CD4-positive, alpha-beta T cell (primary cell): ENCODE measurements at regions not wholly inside any gene's neighbourhood (a gene's known extent, or its start where the extent isn't known, plus 50 kb on each side); places are given as distances from the start of the nearest gene placed in this dataset.

Experiments
- ATAC-seq: fragments of 200-7000 bp; cut with Tn5 transposase; one replicate; pipeline ENCODE4 v1.10.0; 2022; ENCODE audit warnings: mild to moderate bottlenecking; ENCODE audit not compliant: poor library complexity
- CTCF ChIA-PET: fragments of 350-600 bp; sonication (Branson Sonifier 250); formaldehyde crosslinking; loops from one replicate; lab custom pipeline; 2021; ENCODE audit warnings: antibody characterized with exemption, inconsistent platforms; lab: Charles Lee
- POLR2A ChIA-PET: fragments of 350-600 bp; sonication (Branson Sonifier 250); formaldehyde crosslinking; loops from one replicate; lab custom pipeline; 2021; ENCODE audit warnings: antibody characterized with exemption, inconsistent platforms; lab: Charles Lee
- DNase-seq, 14 experiments: peaks; one replicate each; pipeline ENCODE4 v3.0.0-alpha.2; 2013 to 2020; ENCODE audit warnings: mixed read lengths in 2 of 14
- H3K27ac ChIP-seq, 2 donors: one replicate each; pipeline versions ENCODE4 v1.5.1 to v1.7.0; 2013; ENCODE audit warnings: low read length in 2 of 2, low read depth in 1 of 2, mild to moderate bottlenecking in 1 of 2
- H3K27me3 ChIP-seq, 2 experiments: 1 replicate in 1 of 2; 2 replicates in 1 of 2; pipeline versions ENCODE4 v1.6.1 to v1.7.0; 2013; ENCODE audit warnings: low read length in 2 of 2, control low read depth in 1 of 2, mild to moderate bottlenecking in 1 of 2, moderate library complexity in 1 of 2; ENCODE audit not compliant: insufficient read depth in 2 of 2, control insufficient read depth in 1 of 2
- H3K36me3 ChIP-seq: one replicate; pipeline ENCODE4 v1.6.1; 2013; ENCODE audit warnings: low read length, control low read depth; ENCODE audit not compliant: insufficient read depth
- H3K4me1 ChIP-seq: one replicate; pipeline ENCODE4 v1.6.1; 2013; ENCODE audit warnings: low read length, control low read depth; ENCODE audit not compliant: insufficient read depth
- H3K4me3 ChIP-seq: one replicate; pipeline ENCODE4 v1.5.1; 2013; ENCODE audit warnings: mild to moderate bottlenecking, low read length, moderate library complexity
- H3K9me3 ChIP-seq, 2 experiments: 1 replicate in 1 of 2; 2 replicates in 1 of 2; pipeline versions ENCODE4 v1.6.1 to v1.7.0; 2013; ENCODE audit warnings: low read length in 2 of 2, mild to moderate bottlenecking in 2 of 2, control low read depth in 1 of 2, moderate library complexity in 1 of 2; ENCODE audit not compliant: control insufficient read depth in 1 of 2, insufficient read depth in 1 of 2
- H3K27ac Mint-ChIP-seq: one replicate; pipeline ENCODE4 v1.8.0; 2020; ENCODE audit warnings: mixed read lengths
- H3K27me3 Mint-ChIP-seq: one replicate; pipeline ENCODE4 v1.8.0; 2021; ENCODE audit warnings: mixed read lengths
- H3K36me3 Mint-ChIP-seq: one replicate; pipeline ENCODE4 v1.8.0; 2021; ENCODE audit warnings: low read depth, mixed read lengths
- H3K4me1 Mint-ChIP-seq: one replicate; pipeline ENCODE4 v1.8.0; 2021; ENCODE audit warnings: low read depth, mixed read lengths
- H3K4me3 Mint-ChIP-seq: one replicate; pipeline ENCODE4 v1.8.0; 2020; ENCODE audit warnings: mild to moderate bottlenecking, mixed read lengths
- H3K9me3 Mint-ChIP-seq: one replicate; pipeline ENCODE4 v1.8.0; 2020; ENCODE audit warnings: mixed read lengths
- CTCF ChIP-seq: fragments of 200-600 bp; IDR thresholded peaks from one replicate; pipeline ENCODE4 v1.8.0; 2022; ENCODE audit warnings: antibody characterized with exemption, mild to moderate bottlenecking
- intact Hi-C, 2 experiments: fragments of 100-400 bp; cut with DNase I in 1 of 2; cut with micrococcal nuclease in 1 of 2; formaldehyde crosslinking; loops; one replicate each; pipeline versions ENCODE4 v1.15.1 to v1.9.0; 2023 to 2025; cut with DNase I, micrococcal nuclease

- Mint-ChIP-seq H3K4me1 (peaks cover 28% of the 10 kb centered on the region), H3K36me3 (no peaks in the 10 kb centered on the region), H3K4me3 (peak overlapping the region; percentile 77), H3K27me3 (no peaks in the 10 kb centered on the region), H3K9me3 (no peaks in the 10 kb centered on the region), H3K27ac (peak overlapping the region; percentile 83)
- Histone ChIP-seq H3K4me3 (peak overlapping the region; percentile 32), H3K36me3 (no peaks in the 10 kb centered on the region), H3K27me3 (no peaks in the 10 kb centered on the region), H3K27ac (peak overlapping the region; percentile 31 to 76), H3K4me1 (peaks cover 21% of the 10 kb centered on the region), H3K9me3 (no peaks in the 10 kb centered on the region)
- peak; percentile 4 for ATAC-seq
- intact Hi-C loops, result loop anchor here in 1 of 2 experiments (5.0 kb wide), 1 partner anchor 151 kb away; the partner anchor contains the start of gene SLC38A2
- ChIA-PET POLR2A (interaction anchor here (0.6 to 1.8 kb wide), 20 partner anchors 8 to 793 kb away, joined by 3 to 15 read pairs (median 4); partner anchors contain the start of genes SLC38A1 and SLC38A2), CTCF (no interaction called here)
- no peak for DNase-seq
- TF ChIP-seq CTCF, result no peak
Observed at GRCh38 chr12:46523446-46523845, 150.9 kb upstream of the SLC38A2 start.

GRCh38 chr12:46522071-46522470 is 149.5 kb upstream of the SLC38A2 start:
- Mint-ChIP-seq H3K4me1 (peaks cover 37% of the 10 kb centered on the region), H3K27me3 (no peaks in the 10 kb centered on the region), H3K9me3 (no peaks in the 10 kb centered on the region), H3K36me3 (no peaks in the 10 kb centered on the region), H3K4me3 (no peak overlapping the region), H3K27ac (peak overlapping the region; percentile 31)
- TF ChIP-seq CTCF, result no peak
- H3K9me3 ChIP-seq, result no peaks in the 10 kb centered on the region
- no peak overlapping the region for H3K4me3 ChIP-seq
- no peak for DNase-seq
- H3K27me3 ChIP-seq, result no peaks in the 10 kb centered on the region
- intact Hi-C loops, result loop anchor here in 1 of 2 experiments (5.0 kb wide), 1 partner anchor 150 kb away; the partner anchor contains the start of gene SLC38A2
- H3K36me3 ChIP-seq, result no peaks in the 10 kb centered on the region
- H3K4me1 ChIP-seq, result peaks cover 24% of the 10 kb centered on the region
- CTCF ChIA-PET, result no interaction called here
- ATAC-seq, result no peak
- no peak overlapping the region for H3K27ac ChIP-seq
- POLR2A ChIA-PET, result interaction anchor here (0.6 kb wide), 1 partner anchor 444 kb away, joined by 3 read pairs; no protein-coding TSS in a partner anchor

- H3K4me1 Mint-ChIP-seq, result peaks cover 41% of the 10 kb centered on the region
- H3K4me1 ChIP-seq, result peaks cover 33% of the 10 kb centered on the region
- H3K36me3 Mint-ChIP-seq, result no peaks in the 10 kb centered on the region
- intact Hi-C loops, result loop anchor here in 1 of 2 experiments (5.0 kb wide), 1 partner anchor 149 kb away; the partner anchor contains the start of gene SLC38A2
- H3K27ac Mint-ChIP-seq, result no peak overlapping the region
- H3K27me3 Mint-ChIP-seq, result no peaks in the 10 kb centered on the region
- no peaks in the 10 kb centered on the region for H3K36me3 ChIP-seq
- ChIA-PET CTCF (interaction anchor here (1.6 kb wide), 1 partner anchor 11 kb away, joined by 3 read pairs; no protein-coding TSS in a partner anchor), POLR2A (no interaction called here)
- no peaks in the 10 kb centered on the region for H3K9me3 ChIP-seq
- H3K27me3 ChIP-seq, result no peaks in the 10 kb centered on the region
- no peak for TF ChIP-seq CTCF
- H3K9me3 Mint-ChIP-seq, result no peaks in the 10 kb centered on the region
- H3K27ac ChIP-seq, result no peak overlapping the region
- no peak for ATAC-seq
- DNase-seq, result no peak
- H3K4me3 ChIP-seq, result no peak overlapping the region
- H3K4me3 Mint-ChIP-seq, result no peak overlapping the region
Observed at GRCh38 chr12:46521145-46521544, 148.6 kb upstream of the SLC38A2 start.
